ENCODE measurements at regions not wholly inside any gene's neighbourhood (a gene's known extent, or its start where the extent isn't known, plus 50 kb on each side); places are given as distances from the start of the nearest gene placed in this dataset.

GRCh38 chr13:58827904-58828303, 1196.4 kb downstream of the PCDH17 start:
- H3K9me2 ChIP-seq (replicated peaks; ENCODE audit: insufficient read depth, low read length): no peaks in the 10 kb centered on the region
- no peak overlapping the region for H3K4me2 ChIP-seq (ENCODE audit: low read depth, low read length, poor library complexity, severe bottlenecking)
- DNase-seq: no peak

GRCh38 chr13:58830841-58831240, 1199.3 kb downstream of the PCDH17 start:
- H3K9ac ChIP-seq (ENCODE audit: low read length): no peak overlapping the region
- H3K4me2 ChIP-seq (ENCODE audit: low read depth, low read length, poor library complexity, severe bottlenecking): no peak overlapping the region
- no peak for DNase-seq
- H3K27ac ChIP-seq (ENCODE audit: low read length): no peak overlapping the region
- H3K9me3 ChIP-seq (ENCODE audit: low read length): peaks cover 27% of the 10 kb centered on the region
- no peaks in the 10 kb centered on the region for H3K27me3 ChIP-seq (ENCODE audit: low read length)
- H3K9me2 ChIP-seq (replicated peaks; ENCODE audit: insufficient read depth, low read length): no peaks in the 10 kb centered on the region
- no peak overlapping the region for H3K4me3 ChIP-seq (ENCODE audit: low read length)
- no peaks in the 10 kb centered on the region for H4K20me1 ChIP-seq (ENCODE audit: insufficient read depth, low read depth, low read length)
- no peak overlapping the region for H2AFZ ChIP-seq (ENCODE audit: low read length)
- no peaks in the 10 kb centered on the region for H3K79me2 ChIP-seq (ENCODE audit: low read length)
- no peaks in the 10 kb centered on the region for H3K4me1 ChIP-seq (ENCODE audit: low read length)
- no peaks in the 10 kb centered on the region for H3K36me3 ChIP-seq (ENCODE audit: insufficient read depth, low read length)

More at GRCh38 chr13:58827904-58828303, 1196.4 kb downstream of the PCDH17 start:
- no peaks in the 10 kb centered on the region for H3K4me1 ChIP-seq (ENCODE audit: low read length)
- H3K36me3 ChIP-seq (ENCODE audit: insufficient read depth, low read length): no peaks in the 10 kb centered on the region
- no peaks in the 10 kb centered on the region for H3K79me2 ChIP-seq (ENCODE audit: low read length)
- H3K27ac ChIP-seq (ENCODE audit: low read length): no peak overlapping the region
- H3K27me3 ChIP-seq (ENCODE audit: low read length): no peaks in the 10 kb centered on the region
- no peak overlapping the region for H2AFZ ChIP-seq (ENCODE audit: low read length)
- H3K4me3 ChIP-seq (ENCODE audit: low read length): no peak overlapping the region
- H4K20me1 ChIP-seq (ENCODE audit: insufficient read depth, low read depth, low read length): no peaks in the 10 kb centered on the region
- no peak overlapping the region for H3K9ac ChIP-seq (ENCODE audit: low read length)
- peaks cover 25% of the 10 kb centered on the region for H3K9me3 ChIP-seq (ENCODE audit: low read length)

GRCh38 chr13:58838615-58839014, 1207.1 kb downstream of the PCDH17 start:
- no peak for DNase-seq
- H3K4me3 ChIP-seq (ENCODE audit: low read length): no peak overlapping the region

GRCh38 chr13:58843071-58843470, 1211.5 kb downstream of the PCDH17 start:
- Histone ChIP-seq H3K9me3 (ENCODE audit: low read length) (peaks cover 26% of the 10 kb centered on the region), H3K9me2 (replicated peaks; ENCODE audit: insufficient read depth, low read length) (no peaks in the 10 kb centered on the region), H3K4me1 (ENCODE audit: low read length) (no peaks in the 10 kb centered on the region), H3K9ac (ENCODE audit: low read length) (no peak overlapping the region), H3K27ac (ENCODE audit: low read length) (no peak overlapping the region), H3K4me2 (ENCODE audit: low read depth, low read length, poor library complexity, severe bottlenecking) (no peak overlapping the region), H3K79me2 (ENCODE audit: low read length) (no peaks in the 10 kb centered on the region), H3K4me3 (ENCODE audit: low read length) (no peak overlapping the region), H3K36me3 (ENCODE audit: insufficient read depth, low read length) (no peaks in the 10 kb centered on the region), H2AFZ (ENCODE audit: low read length) (no peak overlapping the region), H4K20me1 (ENCODE audit: insufficient read depth, low read depth, low read length) (no peaks in the 10 kb centered on the region), H3K27me3 (ENCODE audit: low read length) (no peaks in the 10 kb centered on the region)
- no peak for DNase-seq

More at GRCh38 chr13:58838615-58839014, 1207.1 kb downstream of the PCDH17 start:
- Histone ChIP-seq H4K20me1 (ENCODE audit: insufficient read depth, low read depth, low read length) (no peaks in the 10 kb centered on the region), H3K4me1 (ENCODE audit: low read length) (no peaks in the 10 kb centered on the region), H3K4me2 (ENCODE audit: low read depth, low read length, poor library complexity, severe bottlenecking) (no peak overlapping the region), H3K79me2 (ENCODE audit: low read length) (no peaks in the 10 kb centered on the region), H3K27me3 (ENCODE audit: low read length) (no peaks in the 10 kb centered on the region), H3K9me3 (ENCODE audit: low read length) (peaks cover 29% of the 10 kb centered on the region), H3K9ac (ENCODE audit: low read length) (no peak overlapping the region), H3K27ac (ENCODE audit: low read length) (no peak overlapping the region), H3K36me3 (ENCODE audit: insufficient read depth, low read length) (no peaks in the 10 kb centered on the region), H2AFZ (ENCODE audit: low read length) (no peak overlapping the region), H3K9me2 (replicated peaks; ENCODE audit: insufficient read depth, low read length) (no peaks in the 10 kb centered on the region)

- H3K79me2 ChIP-seq (ENCODE audit: low read length): no peaks in the 10 kb centered on the region
- H3K4me1 ChIP-seq (ENCODE audit: low read length): no peaks in the 10 kb centered on the region
- peaks cover 25% of the 10 kb centered on the region for H3K9me3 ChIP-seq (ENCODE audit: low read length)
- H3K27me3 ChIP-seq (ENCODE audit: low read length): no peaks in the 10 kb centered on the region
- no peak overlapping the region for H3K9ac ChIP-seq (ENCODE audit: low read length)
- H3K36me3 ChIP-seq (ENCODE audit: insufficient read depth, low read length): no peaks in the 10 kb centered on the region
- no peak overlapping the region for H3K4me2 ChIP-seq (ENCODE audit: low read depth, low read length, poor library complexity, severe bottlenecking)
- DNase-seq: no peak
- no peak overlapping the region for H3K4me3 ChIP-seq (ENCODE audit: low read length)
- H3K9me2 ChIP-seq (replicated peaks; ENCODE audit: insufficient read depth, low read length): no peaks in the 10 kb centered on the region
- no peak overlapping the region for H2AFZ ChIP-seq (ENCODE audit: low read length)
- no peaks in the 10 kb centered on the region for H4K20me1 ChIP-seq (ENCODE audit: insufficient read depth, low read depth, low read length)
- H3K27ac ChIP-seq (ENCODE audit: low read length): no peak overlapping the region
Observed at GRCh38 chr13:58843567-58843966, 1212.0 kb downstream of the PCDH17 start.

- no peak overlapping the region for H3K4me2 ChIP-seq (ENCODE audit: low read depth, low read length, poor library complexity, severe bottlenecking)
- no peaks in the 10 kb centered on the region for H4K20me1 ChIP-seq (ENCODE audit: insufficient read depth, low read depth, low read length)
- H3K36me3 ChIP-seq (ENCODE audit: insufficient read depth, low read length): no peaks in the 10 kb centered on the region
- no peaks in the 10 kb centered on the region for H3K27me3 ChIP-seq (ENCODE audit: low read length)
- no peak overlapping the region for H3K27ac ChIP-seq (ENCODE audit: low read length)
- no peak overlapping the region for H3K4me3 ChIP-seq (ENCODE audit: low read length)
- peaks cover 12% of the 10 kb centered on the region; the same call in 1 of the 2 replicates for H3K9me3 ChIP-seq (ENCODE audit: low read length)
- DNase-seq: no peak
- H2AFZ ChIP-seq (ENCODE audit: low read length): no peak overlapping the region
- no peaks in the 10 kb centered on the region for H3K4me1 ChIP-seq (ENCODE audit: low read length)
- H3K9me2 ChIP-seq (replicated peaks; ENCODE audit: insufficient read depth, low read length): no peaks in the 10 kb centered on the region
- no peaks in the 10 kb centered on the region for H3K79me2 ChIP-seq (ENCODE audit: low read length)
- no peak overlapping the region for H3K9ac ChIP-seq (ENCODE audit: low read length)
Observed at GRCh38 chr13:58850161-58850560, 1218.6 kb downstream of the PCDH17 start.

GRCh38 chr13:58852076-58852475, 1220.5 kb downstream of the PCDH17 start:
- peaks cover 10% of the 10 kb centered on the region; the same call in 1 of the 2 replicates for H3K9me3 ChIP-seq (ENCODE audit: low read length)
- H2AFZ ChIP-seq (ENCODE audit: low read length): no peak overlapping the region
- H3K27me3 ChIP-seq (ENCODE audit: low read length): no peaks in the 10 kb centered on the region
- H3K4me1 ChIP-seq (ENCODE audit: low read length): no peaks in the 10 kb centered on the region
- no peaks in the 10 kb centered on the region for H3K36me3 ChIP-seq (ENCODE audit: insufficient read depth, low read length)
- H3K9me2 ChIP-seq (replicated peaks; ENCODE audit: insufficient read depth, low read length): no peaks in the 10 kb centered on the region
- no peak overlapping the region for H3K27ac ChIP-seq (ENCODE audit: low read length)
- DNase-seq: no peak
- no peak overlapping the region for H3K4me2 ChIP-seq (ENCODE audit: low read depth, low read length, poor library complexity, severe bottlenecking)
- no peak overlapping the region for H3K9ac ChIP-seq (ENCODE audit: low read length)
- H3K79me2 ChIP-seq (ENCODE audit: low read length): no peaks in the 10 kb centered on the region
- H3K4me3 ChIP-seq (ENCODE audit: low read length): no peak overlapping the region
- no peaks in the 10 kb centered on the region for H4K20me1 ChIP-seq (ENCODE audit: insufficient read depth, low read depth, low read length)

GRCh38 chr13:58855283-58855682, 1223.7 kb downstream of the PCDH17 start:
- H4K20me1 ChIP-seq (ENCODE audit: insufficient read depth, low read depth, low read length): no peaks in the 10 kb centered on the region
- no peak overlapping the region for H2AFZ ChIP-seq (ENCODE audit: low read length)
- no peak for DNase-seq
- no peak overlapping the region for H3K4me3 ChIP-seq (ENCODE audit: low read length)
- H3K27ac ChIP-seq (ENCODE audit: low read length): no peak overlapping the region
- no peaks in the 10 kb centered on the region for H3K4me1 ChIP-seq (ENCODE audit: low read length)
- no peak overlapping the region for H3K4me2 ChIP-seq (ENCODE audit: low read depth, low read length, poor library complexity, severe bottlenecking)
- no peaks in the 10 kb centered on the region for H3K36me3 ChIP-seq (ENCODE audit: insufficient read depth, low read length)
- no peak overlapping the region for H3K9ac ChIP-seq (ENCODE audit: low read length)
- H3K9me2 ChIP-seq (replicated peaks; ENCODE audit: insufficient read depth, low read length): no peaks in the 10 kb centered on the region
- H3K79me2 ChIP-seq (ENCODE audit: low read length): no peaks in the 10 kb centered on the region
- peaks cover 14% of the 10 kb centered on the region for H3K9me3 ChIP-seq (ENCODE audit: low read length)
- no peaks in the 10 kb centered on the region for H3K27me3 ChIP-seq (ENCODE audit: low read length)

GRCh38 chr13:58858870-58859371, 1227.4 kb downstream of the PCDH17 start:
- Histone ChIP-seq H3K9me2 (replicated peaks; ENCODE audit: insufficient read depth, low read length) (no peaks in the 10 kb centered on the region), H2AFZ (ENCODE audit: low read length) (no peak overlapping the region), H3K27me3 (ENCODE audit: low read length) (no peaks in the 10 kb centered on the region), H3K27ac (ENCODE audit: low read length) (no peak overlapping the region), H3K36me3 (ENCODE audit: insufficient read depth, low read length) (no peaks in the 10 kb centered on the region), H3K4me3 (ENCODE audit: low read length) (no peak overlapping the region), H3K79me2 (ENCODE audit: low read length) (no peaks in the 10 kb centered on the region), H3K4me1 (ENCODE audit: low read length) (no peaks in the 10 kb centered on the region), H4K20me1 (ENCODE audit: insufficient read depth, low read depth, low read length) (no peaks in the 10 kb centered on the region), H3K4me2 (ENCODE audit: low read depth, low read length, poor library complexity, severe bottlenecking) (no peak overlapping the region), H3K9ac (ENCODE audit: low read length) (no peak overlapping the region), H3K9me3 (ENCODE audit: low read length) (peaks cover 14% of the 10 kb centered on the region)
- no peak for DNase-seq
